Pons (tissue), 1 donor: ENCODE measurements at regions not wholly inside any gene's neighbourhood (a gene's known extent, or its start where the extent isn't known, plus 50 kb on each side); places are given as distances from the start of the nearest gene placed in this dataset.
"Not testable (repeated sequence)": the region's sequence is repeated elsewhere in the genome, so short reads cannot be mapped to it uniquely, and the experiment has no call there.

ENCODE experiments used
- DNase-seq: peaks from one replicate; pipeline ENCODE4 v3.0.0-alpha.2; 2016; ENCODE audit warnings: low spot score

DNA sequence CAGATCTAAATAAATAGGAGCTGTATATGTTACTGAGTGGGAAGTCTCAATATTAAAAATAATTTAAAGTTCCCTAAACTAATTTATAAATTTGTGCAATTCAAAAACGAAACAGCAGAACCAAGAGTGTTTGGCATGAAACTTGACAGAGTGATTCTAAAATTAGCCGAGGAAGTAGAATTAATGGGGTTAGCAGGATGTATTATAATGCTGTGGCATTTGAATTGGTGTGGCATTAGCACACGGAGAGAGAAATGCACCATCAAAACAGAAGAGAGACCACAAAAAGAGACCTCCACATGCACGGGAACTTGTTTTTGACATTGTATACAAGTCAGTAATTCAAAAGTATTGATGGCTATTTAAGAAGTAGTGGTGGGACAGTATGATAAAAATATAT is 366.0 kb upstream of the RGS6 start:
- no peak for DNase-seq

DNA sequence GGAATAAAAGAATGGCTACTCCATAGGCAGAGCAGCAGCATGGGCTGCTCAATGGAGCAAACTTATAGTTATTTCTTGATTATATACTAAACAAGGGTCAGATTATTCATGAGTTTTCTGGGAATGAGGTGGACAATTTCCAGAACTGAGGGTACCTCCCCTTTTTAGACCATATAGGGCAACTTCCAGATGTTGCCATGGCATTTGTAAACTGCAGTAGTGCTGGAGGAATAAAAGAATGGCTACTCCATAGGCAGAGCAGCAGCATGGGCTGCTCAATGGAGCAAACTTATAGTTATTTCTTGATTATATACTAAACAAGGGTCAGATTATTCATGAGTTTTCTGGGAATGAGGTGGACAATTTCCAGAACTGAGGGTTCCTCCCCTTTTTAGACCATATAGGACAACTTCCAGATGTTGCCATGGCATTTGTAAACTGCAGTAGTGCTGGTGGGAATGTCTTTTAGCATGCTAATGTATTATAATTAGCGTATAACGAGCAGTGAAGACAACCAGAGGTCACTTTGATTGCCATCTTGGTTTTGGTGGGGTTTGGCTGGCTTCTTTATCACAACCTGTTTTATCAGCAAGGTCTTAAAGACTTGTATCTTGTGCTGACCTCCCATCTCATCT is 364.6 kb upstream of the RGS6 start:
- DNase-seq, result not testable (repeated sequence)

DNA sequence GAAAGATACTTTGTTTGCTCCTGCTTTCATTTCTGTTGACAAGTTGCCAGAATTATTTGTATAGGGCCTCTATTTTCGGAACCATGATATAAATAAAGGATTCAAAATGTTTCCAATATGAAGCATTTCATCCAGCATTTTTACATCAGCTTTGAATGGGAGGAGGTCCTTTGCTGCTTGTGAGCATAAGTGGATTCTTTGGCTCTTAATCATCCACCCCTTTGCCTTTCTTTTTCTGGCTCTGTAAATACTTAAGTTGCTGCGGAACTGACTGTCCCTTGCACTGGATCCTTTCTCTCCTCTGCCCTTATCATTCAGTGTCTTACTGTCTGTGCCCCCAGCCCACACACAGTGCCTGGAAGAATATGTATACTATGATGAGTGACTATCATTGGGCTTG is 357.3 kb upstream of the RGS6 start:
- DNase-seq, result no peak

DNA sequence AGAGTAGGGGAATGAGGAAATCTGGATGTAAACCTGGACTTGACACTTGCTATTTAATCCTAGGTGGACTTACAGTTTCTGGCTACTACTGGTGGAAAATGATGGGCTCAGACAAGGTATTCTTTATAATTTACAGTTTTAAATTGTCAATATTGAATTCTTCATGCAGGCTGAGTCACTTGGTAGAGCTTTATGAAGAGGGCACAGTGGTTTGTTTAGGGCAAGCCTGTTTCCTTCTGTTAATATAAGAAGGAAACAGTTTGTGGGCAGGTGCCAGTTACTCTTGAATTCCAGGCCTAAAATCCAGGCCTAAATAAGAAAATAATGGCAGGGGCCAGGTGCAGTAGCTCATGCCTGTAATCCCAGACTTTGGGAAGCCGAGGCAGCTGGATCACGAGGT is 355.8 kb upstream of the RGS6 start:
- no peak for DNase-seq

DNA sequence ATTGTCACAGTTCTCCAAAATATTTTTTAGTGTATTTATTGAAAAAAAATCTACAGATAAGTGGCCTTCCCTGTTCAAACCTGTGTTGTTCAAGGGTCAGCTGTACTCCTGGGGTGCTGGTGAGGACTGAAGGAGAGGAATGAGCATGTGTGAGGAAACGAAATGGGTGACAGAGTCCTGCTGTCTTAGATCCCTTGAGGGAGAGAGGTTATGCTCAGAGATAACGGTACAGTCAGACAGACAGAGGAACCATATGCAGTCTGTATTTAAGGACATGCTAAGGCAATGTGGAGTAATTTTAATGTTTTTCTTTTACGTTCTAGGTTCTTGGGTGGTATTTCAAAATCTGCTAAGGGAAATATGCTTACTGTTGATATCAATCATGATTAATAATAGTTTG is 352.9 kb upstream of the RGS6 start:
- DNase-seq, result no peak

DNA sequence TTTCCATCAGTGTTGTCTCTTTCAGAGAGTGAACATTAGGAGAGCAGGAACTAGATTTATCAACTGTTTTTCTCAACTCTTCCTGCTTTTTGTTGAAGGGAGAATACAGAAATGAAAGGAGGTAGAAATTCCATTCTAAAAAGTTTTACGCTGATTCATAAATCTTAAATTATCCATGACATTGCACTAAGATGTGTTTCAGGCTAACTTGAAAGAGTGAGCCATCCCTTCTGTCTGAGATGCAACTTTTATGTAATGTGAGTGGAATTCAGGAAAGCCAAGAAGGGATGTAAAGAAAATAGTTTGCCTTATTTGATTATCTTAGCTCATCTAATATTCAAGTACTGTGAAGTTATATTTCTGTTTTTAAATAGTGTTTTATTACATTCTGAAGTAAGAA is 349.5 kb upstream of the RGS6 start:
- no peak for DNase-seq

DNA sequence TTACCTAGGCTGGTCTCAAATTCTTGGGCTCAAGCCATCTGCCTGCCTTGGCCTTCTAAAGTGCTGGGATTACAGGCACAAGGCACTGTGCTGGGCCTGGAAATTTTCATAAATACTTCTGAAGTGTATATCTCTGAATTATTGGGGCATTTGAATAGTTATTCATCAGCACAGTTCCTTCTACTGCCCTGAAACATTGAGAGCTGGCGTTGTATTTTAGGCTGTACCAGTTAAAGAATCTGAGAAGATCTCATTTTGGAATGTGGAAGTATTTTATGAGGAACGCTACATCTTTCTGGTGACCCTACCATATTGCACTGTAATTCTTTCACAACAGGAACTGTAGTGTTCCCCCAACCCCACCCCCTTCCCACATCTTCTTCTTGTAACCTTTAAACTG is 349.0 kb upstream of the RGS6 start:
- peak; percentile 30 for DNase-seq

DNA sequence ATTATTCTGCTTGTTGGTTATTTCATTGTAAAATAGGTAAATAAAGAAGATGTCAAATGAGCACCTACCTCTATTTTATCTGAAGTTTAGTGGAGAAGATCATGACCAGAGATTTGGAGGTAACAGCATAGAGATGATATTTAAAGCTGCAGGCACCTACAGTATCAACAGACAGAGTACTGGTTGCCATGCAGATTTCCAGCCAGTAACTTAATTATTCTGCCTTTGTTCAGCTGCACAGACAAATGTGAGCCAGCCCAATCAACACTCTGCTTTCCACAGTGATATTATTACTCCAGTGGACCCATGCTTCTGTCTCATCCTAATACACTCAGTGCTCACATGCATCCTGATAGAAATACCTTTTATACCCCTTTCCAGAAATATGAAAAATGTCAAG is 348.5 kb upstream of the RGS6 start:
- DNase-seq, result no peak

DNA sequence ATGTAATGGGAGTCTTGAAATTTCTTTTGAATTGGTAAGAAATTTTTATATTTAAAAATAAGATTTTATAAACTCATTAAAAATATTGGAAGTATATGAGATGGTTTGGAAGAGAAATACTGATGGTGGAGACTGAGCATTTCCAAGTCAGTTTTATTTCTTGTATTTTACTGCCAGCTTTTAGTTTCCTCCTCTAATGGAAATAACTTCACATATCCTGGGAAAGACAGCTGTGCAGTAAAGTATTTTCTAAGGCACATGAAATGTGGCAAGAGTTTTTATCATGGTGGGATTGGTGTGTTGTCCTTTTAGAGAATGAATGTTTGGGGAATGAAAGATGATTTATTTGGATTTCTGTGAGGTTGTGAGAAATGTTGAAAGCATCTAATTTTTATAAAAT is 346.9 kb upstream of the RGS6 start:
- DNase-seq, result no peak

DNA sequence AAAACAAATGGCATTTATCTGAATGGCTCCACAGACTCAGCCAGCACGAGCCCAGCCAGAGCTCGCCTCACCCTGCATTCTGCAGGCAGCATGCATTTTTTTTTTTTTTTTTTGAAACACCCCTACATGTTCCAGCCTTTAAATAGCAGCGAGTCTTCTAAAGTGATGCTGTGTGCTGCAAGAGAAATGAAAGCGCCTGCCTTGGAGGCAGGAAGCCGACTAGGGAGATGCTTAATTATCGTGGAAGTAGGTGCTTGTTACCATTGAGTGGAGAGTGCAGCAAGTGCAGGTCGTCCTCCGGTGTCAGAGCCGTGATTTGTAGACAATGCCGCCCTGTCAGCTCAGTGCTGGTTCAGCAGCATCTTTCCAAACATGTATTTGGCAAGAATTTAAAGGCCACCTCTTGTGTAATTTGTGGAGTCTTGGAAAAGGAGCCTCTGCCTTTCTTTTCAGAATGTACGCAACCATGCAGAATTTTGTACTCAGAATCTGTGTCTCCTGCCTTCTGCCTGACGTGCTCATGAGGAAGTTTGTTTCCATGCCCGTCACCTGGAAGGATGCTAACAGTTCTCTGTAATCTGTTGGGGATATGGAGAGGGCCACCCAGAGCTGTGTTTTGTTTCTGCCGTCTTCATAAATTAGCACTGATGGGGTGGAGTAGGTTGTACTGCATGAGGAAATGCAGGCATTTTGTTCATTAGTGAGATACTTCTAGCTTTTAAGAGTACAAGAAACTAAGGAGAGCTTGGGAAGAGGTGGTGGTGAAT is 345.9 kb upstream of the RGS6 start:
- peak; percentile 65 for DNase-seq

DNA sequence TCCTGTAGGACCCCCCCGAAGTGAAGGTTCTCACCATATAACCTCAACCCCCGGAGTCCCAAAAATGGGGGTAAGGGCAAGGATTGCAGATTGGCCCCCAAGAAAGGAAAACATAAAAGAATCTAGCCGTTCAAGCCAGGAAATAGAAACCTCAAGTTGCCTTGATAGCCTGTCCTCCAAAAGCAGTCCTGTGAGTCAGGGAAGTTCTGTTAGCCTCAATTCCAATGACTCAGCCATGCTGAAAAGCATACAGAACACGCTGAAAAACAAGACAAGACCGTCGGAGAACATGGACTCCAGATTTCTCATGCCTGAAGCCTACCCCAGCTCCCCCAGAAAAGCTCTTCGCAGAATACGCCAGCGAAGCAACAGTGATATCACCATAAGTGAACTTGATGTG is 344.2 kb upstream of the RGS6 start:
- no peak for DNase-seq

DNA sequence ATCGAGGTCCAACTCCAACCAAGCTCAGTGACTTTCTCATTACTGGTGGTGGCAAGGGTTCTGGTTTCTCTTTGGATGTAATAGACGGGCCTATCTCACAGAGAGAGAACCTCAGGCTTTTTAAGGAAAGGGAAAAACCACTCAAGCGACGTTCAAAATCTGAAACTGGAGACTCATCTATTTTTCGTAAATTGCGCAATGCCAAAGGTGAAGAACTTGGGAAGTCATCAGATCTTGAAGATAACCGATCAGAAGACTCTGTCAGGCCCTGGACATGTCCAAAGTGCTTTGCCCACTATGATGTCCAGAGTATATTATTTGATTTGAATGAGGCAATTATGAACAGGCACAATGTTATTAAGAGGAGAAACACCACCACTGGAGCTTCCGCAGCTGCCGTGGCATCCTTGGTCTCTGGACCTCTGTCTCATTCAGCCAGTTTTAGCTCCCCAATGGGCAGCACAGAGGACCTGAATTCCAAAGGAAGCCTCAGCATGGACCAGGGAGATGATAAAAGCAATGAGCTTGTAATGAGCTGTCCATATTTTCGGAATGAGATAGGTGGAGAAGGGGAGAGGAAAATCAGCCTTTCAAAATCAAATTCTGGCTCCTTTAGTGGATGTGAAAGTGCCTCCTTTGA is 343.5 kb upstream of the RGS6 start:
- DNase-seq, result no peak

DNA sequence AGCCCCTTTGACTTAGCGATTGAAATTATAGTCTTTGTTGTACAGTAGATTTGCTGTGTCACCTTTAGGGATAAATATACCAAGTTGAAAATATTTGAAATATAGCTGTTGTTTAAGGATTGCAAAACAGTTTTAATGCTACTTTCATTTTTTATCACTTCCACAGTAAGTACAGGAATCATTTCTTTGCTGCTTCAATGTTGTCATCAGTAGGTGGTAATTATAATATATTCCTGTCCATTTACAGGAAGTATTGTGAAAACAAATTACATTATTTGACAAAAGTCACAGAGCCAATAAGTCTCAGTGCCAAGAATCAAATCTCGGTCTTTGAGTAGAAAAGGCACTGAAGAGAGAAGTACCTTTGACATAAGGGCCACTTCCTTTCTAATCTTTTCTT is 342.6 kb upstream of the RGS6 start:
- no peak for DNase-seq

DNA sequence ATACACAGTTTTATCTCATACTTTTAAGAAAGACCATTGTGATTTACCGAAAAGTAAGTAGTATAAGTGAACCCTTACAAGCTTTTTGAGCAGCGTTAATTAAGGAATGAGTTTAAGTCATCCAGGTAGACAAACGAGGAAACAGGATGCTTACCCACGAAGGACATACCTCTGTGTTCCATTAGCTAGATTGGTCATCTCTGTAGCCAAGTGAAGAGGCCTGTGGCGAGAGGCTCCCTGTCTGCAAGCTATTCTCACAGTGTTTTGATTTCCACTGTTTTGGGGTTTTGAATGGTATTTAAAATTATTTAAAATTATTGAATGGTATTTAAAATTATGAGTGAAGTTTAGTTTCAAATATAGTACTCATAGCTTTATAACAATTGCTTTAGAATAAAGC is 342.1 kb upstream of the RGS6 start:
- no peak for DNase-seq

DNA sequence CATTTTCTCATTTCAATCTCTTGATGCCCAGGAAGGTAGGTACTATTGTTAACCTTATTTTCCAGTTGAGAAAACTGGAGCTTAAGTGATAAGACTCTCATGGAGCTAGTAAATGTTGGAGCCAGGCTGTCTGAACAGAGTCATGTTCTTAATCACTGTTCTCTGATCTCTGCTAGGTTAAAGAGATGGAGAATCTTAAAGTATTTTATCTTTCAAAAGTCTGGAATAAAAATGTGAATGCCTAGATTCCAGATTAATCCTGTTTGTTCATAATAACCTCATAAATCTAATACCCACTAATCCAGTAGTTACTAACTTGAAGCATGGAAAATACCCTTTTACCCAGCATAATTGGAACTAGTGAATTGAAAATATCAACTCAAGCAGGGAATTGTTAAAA is 341.0 kb upstream of the RGS6 start:
- no peak for DNase-seq

DNA sequence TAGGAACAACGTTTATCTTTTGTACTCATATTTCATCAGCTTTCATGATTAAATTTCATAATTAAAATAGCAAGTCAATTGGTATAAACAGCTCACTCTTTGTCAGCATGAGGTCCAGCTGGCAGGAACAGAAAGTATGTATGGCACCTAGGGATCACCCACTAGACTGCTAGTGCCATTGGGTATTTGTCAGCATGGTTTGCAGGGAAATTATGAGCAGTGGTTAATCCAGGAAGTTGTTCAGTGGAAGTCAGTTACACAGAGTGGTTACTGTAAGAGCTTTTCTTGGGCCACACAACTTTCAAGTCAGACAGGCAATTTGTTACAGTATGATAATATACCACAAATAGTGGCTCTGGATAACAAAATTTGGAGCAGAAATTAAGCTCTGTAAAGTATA is 340.3 kb upstream of the RGS6 start:
- DNase-seq, result no peak

DNA sequence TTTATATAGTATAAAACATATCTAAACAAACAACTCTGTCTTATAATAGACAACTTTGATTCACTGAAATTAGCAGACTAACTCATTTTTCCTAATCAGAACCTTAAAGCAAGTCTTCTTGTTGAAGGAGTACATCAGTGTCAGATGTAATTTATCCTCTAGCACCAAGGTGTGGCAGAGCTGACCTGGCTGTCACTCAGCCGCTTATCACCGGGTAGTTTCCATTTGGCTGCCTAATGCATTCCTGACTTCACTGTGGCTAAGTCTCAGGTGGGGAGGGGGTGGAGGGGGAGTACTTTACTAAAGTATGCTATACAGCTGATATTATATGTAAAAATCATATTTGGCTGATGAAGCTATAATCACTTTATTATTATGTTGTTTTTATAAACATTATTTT is 339.9 kb upstream of the RGS6 start:
- DNase-seq, result no peak

DNA sequence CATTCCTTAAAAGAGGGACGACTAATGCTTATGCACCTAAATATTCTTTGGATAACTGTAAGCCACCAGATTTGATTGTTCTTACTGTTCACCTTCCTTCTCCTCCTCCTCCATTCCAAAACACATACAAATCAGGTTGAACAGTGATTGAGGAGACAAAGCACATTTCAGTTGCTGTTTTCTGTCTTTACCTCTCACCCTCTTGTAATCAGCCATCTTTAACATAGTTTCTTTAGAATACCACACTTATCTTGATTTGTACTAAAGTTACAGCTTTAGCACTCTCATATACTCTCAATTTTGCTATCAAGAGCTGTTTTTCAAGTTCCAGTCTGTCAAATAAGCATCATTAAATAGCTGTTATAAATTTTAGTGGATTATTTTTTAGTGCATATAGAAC is 338.3 kb upstream of the RGS6 start:
- DNase-seq, result no peak

DNA sequence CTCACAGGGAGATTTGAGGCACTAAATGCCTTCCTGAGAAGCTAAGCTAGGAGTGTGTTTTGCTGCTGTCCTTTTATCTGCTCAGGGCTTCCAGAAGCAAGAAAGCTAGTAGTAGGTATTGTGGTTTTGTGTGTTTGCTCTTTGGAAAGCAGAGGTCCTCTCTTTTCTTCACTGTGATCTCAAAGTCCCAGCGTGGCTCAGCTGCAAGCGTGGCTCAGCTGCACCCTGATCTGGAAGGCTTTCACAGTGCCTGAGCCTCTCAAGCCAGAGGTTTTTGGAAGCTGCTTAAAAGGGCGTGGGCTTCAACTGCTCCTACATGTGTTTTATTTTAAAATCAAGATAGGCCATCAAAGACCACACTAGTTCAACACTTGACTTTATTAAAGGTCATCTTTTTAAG is 337.4 kb upstream of the RGS6 start:
- DNase-seq, result no peak

DNA sequence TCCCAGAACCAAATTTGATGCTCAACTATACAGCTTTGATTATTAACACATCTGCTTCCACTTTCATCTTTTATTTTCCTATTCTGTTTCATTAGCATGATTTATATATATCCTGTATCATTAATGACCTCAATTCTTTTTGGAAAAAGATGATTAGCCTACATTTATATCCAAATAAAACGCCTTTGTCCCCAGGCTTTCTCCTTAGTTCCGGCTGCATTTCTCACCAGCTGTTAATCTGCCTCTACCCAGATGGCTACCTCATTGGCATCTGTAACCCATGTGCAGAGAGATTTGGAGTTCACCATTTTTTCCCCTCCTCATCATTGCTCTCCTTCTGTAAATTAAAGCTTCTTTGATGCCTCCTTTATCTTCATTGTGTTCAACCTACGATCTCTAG is 336.8 kb upstream of the RGS6 start:
- no peak for DNase-seq

DNA sequence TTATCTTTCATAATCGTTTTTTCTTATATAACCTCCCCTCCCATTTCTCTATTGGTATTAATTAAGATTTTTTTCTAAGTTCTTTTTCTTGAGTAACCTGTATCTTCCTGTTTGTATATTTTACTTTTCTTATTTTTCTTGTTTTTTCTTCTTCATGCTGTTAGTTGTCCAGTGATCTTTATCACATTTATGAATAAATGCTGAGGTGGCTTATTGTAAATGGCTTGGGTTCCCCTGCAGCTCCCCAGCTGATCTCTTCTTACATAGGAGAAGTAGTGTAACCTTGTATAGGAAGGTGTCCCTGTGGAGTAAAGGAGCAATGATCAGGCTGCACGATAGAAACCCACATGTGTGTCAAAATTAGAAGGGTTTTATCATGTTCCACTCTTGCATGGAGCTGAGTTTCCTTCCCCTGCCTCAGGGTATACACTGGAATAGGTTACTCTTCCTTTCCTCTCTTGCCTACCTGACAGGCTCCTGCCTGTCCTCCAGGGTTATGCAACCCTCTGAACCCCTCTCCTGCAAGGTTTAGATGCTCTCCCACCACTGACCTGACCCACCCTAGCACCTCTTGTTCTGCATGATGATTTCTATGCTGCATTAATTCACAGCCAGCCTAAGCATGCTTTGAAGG is 334.8 kb upstream of the RGS6 start:
- no peak for DNase-seq

DNA sequence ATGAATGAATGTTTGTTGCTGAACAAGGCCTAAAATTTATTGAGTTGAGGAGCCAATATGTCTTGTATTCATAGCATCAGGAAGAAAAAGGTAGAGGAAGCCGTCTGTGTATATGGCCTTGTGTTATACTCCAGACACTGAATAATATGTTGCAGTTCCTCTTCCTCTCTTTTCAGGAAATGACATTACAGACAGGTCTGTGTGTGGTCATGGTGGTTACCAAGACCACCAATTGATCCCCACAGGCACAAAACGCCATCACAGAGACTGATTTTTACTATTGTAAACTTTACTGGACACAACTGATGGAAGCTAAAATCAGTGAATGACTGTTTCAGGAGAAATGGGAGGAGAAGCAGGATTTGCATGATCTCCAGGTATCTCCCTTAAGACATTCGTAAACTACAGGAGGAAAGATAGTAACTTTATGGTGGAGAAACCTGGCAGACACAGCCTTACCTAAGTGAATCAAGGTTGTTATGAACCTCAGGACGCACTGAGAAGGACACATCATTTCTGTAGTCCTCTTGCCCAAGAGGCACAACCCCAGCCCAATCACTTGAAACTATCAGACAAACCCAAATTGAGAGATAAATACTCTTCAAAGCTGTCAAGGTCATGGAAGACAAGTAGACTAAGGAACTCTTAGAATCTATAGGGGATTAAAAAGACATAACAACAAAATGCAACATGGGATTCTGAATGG is 334.1 kb upstream of the RGS6 start:
- DNase-seq, result no peak

DNA sequence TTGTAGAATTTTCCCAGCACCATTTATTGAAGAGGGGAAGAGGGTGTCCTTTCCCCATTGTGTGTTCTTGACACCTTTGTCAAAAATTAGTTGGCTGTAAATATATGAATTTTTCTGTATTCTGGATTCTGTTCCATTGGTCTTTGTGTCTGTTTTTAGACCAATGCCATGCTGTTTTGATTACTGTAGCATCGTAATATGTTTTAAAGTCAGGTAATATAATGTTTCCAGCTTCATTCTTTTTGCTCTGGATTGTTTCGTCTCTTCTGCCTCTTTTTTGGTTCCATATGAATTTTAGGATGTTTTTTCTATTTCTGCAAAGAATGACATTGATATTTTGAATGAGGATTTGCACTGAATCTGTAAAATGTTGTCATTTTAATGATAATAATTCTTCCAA is 331.9 kb upstream of the RGS6 start:
- DNase-seq, result no peak
